MM.1S (cell line): ENCODE measurements at regions not wholly inside any gene's neighbourhood (a gene's known extent, or its start where the extent isn't known, plus 50 kb on each side); places are given as distances from the start of the nearest gene placed in this dataset.

Experiments used
- DNase-seq: peaks from one replicate; pipeline ENCODE4 v3.0.0-alpha.2; 2015
- H2AFZ ChIP-seq: fragments of 300-600 bp; sonication (generic); 2 replicates; pipeline ENCODE4 v1.6.0; 2016; ENCODE audit warnings: antibody characterized with exemption, low read length
- H3F3A ChIP-seq: fragments of 300-600 bp; sonication (generic); 2 replicates; pipeline ENCODE4 v1.6.1; 2016; ENCODE audit warnings: mild to moderate bottlenecking, antibody characterized with exemption, low read length, moderate library complexity, mixed read lengths; ENCODE audit not compliant: insufficient read depth
- H3K27ac ChIP-seq: fragments of 300-600 bp; sonication (generic); 2 replicates; pipeline ENCODE4 v1.5.1; 2016; ENCODE audit warnings: mild to moderate bottlenecking, low read length
- H3K27me3 ChIP-seq: fragments of 300-600 bp; sonication (generic); replicated peaks from 2 replicates; pipeline ENCODE4 v1.6.0; 2016; ENCODE audit warnings: low read length; ENCODE audit not compliant: insufficient read depth
- H3K36me3 ChIP-seq: fragments of 300-600 bp; sonication (generic); replicated peaks from 2 replicates; pipeline ENCODE4 v1.6.1; 2016; ENCODE audit warnings: mild to moderate bottlenecking, low read length, mixed read lengths; ENCODE audit not compliant: insufficient read depth
- H3K4me1 ChIP-seq: fragments of 300-600 bp; sonication (generic); 2 replicates; pipeline ENCODE4 v1.6.1; 2016; ENCODE audit warnings: low read length, mixed read lengths
- H3K4me2 ChIP-seq: fragments of 300-600 bp; sonication (generic); 2 replicates; pipeline ENCODE4 v1.6.0; 2016; ENCODE audit warnings: low read depth, low read length
- H3K4me3 ChIP-seq: fragments of 300-600 bp; sonication (generic); 2 replicates; pipeline ENCODE4 v1.5.1; 2016; ENCODE audit warnings: low read length, mixed read lengths
- H3K79me2 ChIP-seq: fragments of 300-600 bp; sonication (generic); 2 replicates; pipeline ENCODE4 v1.6.1; 2016; ENCODE audit warnings: mixed run types, low read length, mixed read lengths
- H3K9ac ChIP-seq: fragments of 300-600 bp; sonication (generic); 2 replicates; pipeline ENCODE4 v1.6.1; 2016; ENCODE audit warnings: low read length, mixed read lengths
- H3K9me2 ChIP-seq: fragments of 300-600 bp; sonication (generic); replicated peaks from 2 replicates; pipeline ENCODE4 v1.6.1; 2016; ENCODE audit warnings: mild to moderate bottlenecking, low read length, mixed read lengths; ENCODE audit not compliant: insufficient read depth
- H3K9me3 ChIP-seq: fragments of 300-600 bp; sonication (generic); replicated peaks from 2 replicates; pipeline ENCODE4 v1.6.1; 2016; ENCODE audit warnings: mild to moderate bottlenecking, low read length, mixed read lengths; ENCODE audit not compliant: insufficient read depth
- H4K20me1 ChIP-seq: fragments of 300-600 bp; sonication (generic); 2 replicates; pipeline ENCODE4 v1.6.1; 2016; ENCODE audit warnings: mild to moderate bottlenecking, low read length, moderate library complexity, mixed read lengths; ENCODE audit not compliant: insufficient read depth
- CTCF ChIP-seq: fragments of 300-600 bp; sonication (generic); IDR thresholded peaks from 2 replicates; pipeline ENCODE4 v1.5.1; 2016; ENCODE audit warnings: antibody characterized with exemption, low read length, mixed read lengths
- EZH2 ChIP-seq: fragments of 300-600 bp; sonication (generic); optimal IDR thresholded peaks from 2 replicates; pipeline ENCODE3; 2017; ENCODE audit warnings: low read depth, mild to moderate bottlenecking, antibody characterized with exemption, low read length, mixed read lengths
- EZH2phosphoT487 ChIP-seq: fragments of 300-600 bp; sonication (generic); IDR thresholded peaks from 2 replicates; pipeline ENCODE4 v1.6.1; 2018; ENCODE audit warnings: antibody characterized with exemption, low read length

- peaks cover 62% of the 10 kb centered on the region for H3K27me3 ChIP-seq
- H3K27ac ChIP-seq = no peak overlapping the region
- no peak overlapping the region for H3K4me2 ChIP-seq
- H3K9me2 ChIP-seq = no peaks in the 10 kb centered on the region
- no peak overlapping the region for H3K4me3 ChIP-seq
- no peaks in the 10 kb centered on the region for H3K4me1 ChIP-seq
- TF ChIP-seq EZH2phosphoT487 = no peak
- no peak for TF ChIP-seq CTCF
- TF ChIP-seq EZH2 = no peak
- H3K36me3 ChIP-seq = no peaks in the 10 kb centered on the region
- no peaks in the 10 kb centered on the region for H3F3A ChIP-seq
- H3K9ac ChIP-seq = no peak overlapping the region
- no peaks in the 10 kb centered on the region for H4K20me1 ChIP-seq
- H3K79me2 ChIP-seq = no peaks in the 10 kb centered on the region
- H2AFZ ChIP-seq = no peak overlapping the region
- no peaks in the 10 kb centered on the region for H3K9me3 ChIP-seq
- DNase-seq = no peak
Observed at GRCh38 chr7:155995183-155995612, 182.9 kb upstream of the SHH start.

GRCh38 chr7:155994279-155994811 lies 182.1 kb upstream of the SHH start:
- Histone ChIP-seq H3K27ac (no peak overlapping the region), H3F3A (no peaks in the 10 kb centered on the region), H3K4me1 (no peaks in the 10 kb centered on the region), H3K4me3 (no peak overlapping the region), H3K9me3 (no peaks in the 10 kb centered on the region), H3K27me3 (peaks cover 53% of the 10 kb centered on the region), H3K79me2 (no peaks in the 10 kb centered on the region), H3K4me2 (no peak overlapping the region), H4K20me1 (no peaks in the 10 kb centered on the region), H3K9me2 (no peaks in the 10 kb centered on the region), H3K36me3 (no peaks in the 10 kb centered on the region), H3K9ac (no peak overlapping the region), H2AFZ (no peak overlapping the region)
- no peak for DNase-seq
- TF ChIP-seq EZH2phosphoT487 (no peak), EZH2 (no peak), CTCF (no peak)

GRCh38 chr7:155993420-155994278 lies 181.4 kb upstream of the SHH start:
- Histone ChIP-seq H4K20me1 (no peaks in the 10 kb centered on the region), H3K9me2 (no peaks in the 10 kb centered on the region), H3K79me2 (no peaks in the 10 kb centered on the region), H3K27ac (no peak overlapping the region), H3K4me3 (no peak overlapping the region), H3K4me1 (no peaks in the 10 kb centered on the region), H3K9ac (no peak overlapping the region), H3K9me3 (no peaks in the 10 kb centered on the region), H3F3A (no peaks in the 10 kb centered on the region), H3K36me3 (no peaks in the 10 kb centered on the region), H3K4me2 (no peak overlapping the region), H3K27me3 (peaks cover 47% of the 10 kb centered on the region), H2AFZ (no peak overlapping the region)
- no peak for TF ChIP-seq EZH2phosphoT487
- TF ChIP-seq CTCF = no peak
- no peak for TF ChIP-seq EZH2
- DNase-seq = no peak
